B cell (primary cell): ENCODE measurements at regions not wholly inside any gene's neighbourhood (a gene's known extent, or its start where the extent isn't known, plus 50 kb on each side); places are given as distances from the start of the nearest gene placed in this dataset.

Experiments
- ATAC-seq: fragments of 200-7000 bp; cut with Tn5 transposase; one replicate; pipeline ENCODE4 v1.10.0; 2021; ENCODE audit warnings: low read depth, mild to moderate bottlenecking, moderate number of reproducible peaks, moderate library complexity
- CTCF ChIA-PET: fragments of 350-600 bp; sonication (Branson Sonifier 250); formaldehyde crosslinking; loops from one replicate; lab custom pipeline; 2021; ENCODE audit warnings: antibody characterized with exemption, inconsistent platforms; lab: Charles Lee
- POLR2A ChIA-PET: fragments of 350-600 bp; sonication (Branson Sonifier 250); formaldehyde crosslinking; loops from one replicate; lab custom pipeline; 2021; ENCODE audit warnings: antibody characterized with exemption; lab: Charles Lee
- DNase-seq: peaks from one replicate; pipeline ENCODE4 v3.0.0; 2013
- H2AFZ ChIP-seq: 2 replicates; pipeline ENCODE4 v1.6.1; 2012; ENCODE audit warnings: mild to moderate bottlenecking, low read depth, low read length; ENCODE audit not compliant: insufficient read depth, poor library complexity, severe bottlenecking
- H3K27ac ChIP-seq, 2 donors: 1 replicate in 1 of 2; 2 replicates in 1 of 2; pipeline ENCODE4 v1.5.1; 2012 to 2013; ENCODE audit warnings: low read length in 2 of 2, mild to moderate bottlenecking in 2 of 2, moderate library complexity in 1 of 2
- H3K27me3 ChIP-seq, 4 experiments: fragments of 200-600 bp in 1 of 4; sonication (generic) in 1 of 4; replicated peaks in 1 of 4; 1 replicate in 2 of 4; 2 replicates in 2 of 4; pipeline versions ENCODE4 v1.6.1 to v1.7.0; 2013 to 2016; ENCODE audit warnings: low read length in 3 of 4, mild to moderate bottlenecking in 2 of 4, mixed read lengths in 1 of 4, moderate library complexity in 1 of 4; ENCODE audit not compliant: insufficient read depth in 4 of 4, control insufficient read depth in 3 of 4; ENCODE audit errors: control extremely low read depth in 1 of 4
- H3K36me3 ChIP-seq, 2 experiments: replicated peaks in 1 of 2; 1 replicate in 1 of 2; 2 replicates in 1 of 2; pipeline versions ENCODE4 v1.6.1 to v1.7.1; 2013; ENCODE audit warnings: low read length in 1 of 2; ENCODE audit not compliant: insufficient read depth in 2 of 2, control insufficient read depth in 1 of 2; ENCODE audit errors: control extremely low read depth in 1 of 2, extremely low read depth in 1 of 2
- H3K4me1 ChIP-seq, 2 donors: fragments of 200-600 bp in 1 of 2; sonication (generic) in 1 of 2; 1 replicate in 1 of 2; 2 replicates in 1 of 2; pipeline versions ENCODE4 v1.5.1 to v1.6.1; 2013 to 2017; ENCODE audit warnings: low read length in 2 of 2; ENCODE audit not compliant: control insufficient read depth in 2 of 2, insufficient read depth in 2 of 2
- H3K4me2 ChIP-seq: replicated peaks from 2 replicates; pipeline ENCODE3; 2012; ENCODE audit warnings: mild to moderate bottlenecking, low read depth, low read length; ENCODE audit not compliant: poor library complexity, severe bottlenecking
- H3K4me3 ChIP-seq, 5 experiments: fragments of 200-600 bp in 1 of 5; sonication (generic) in 1 of 5; 1 replicate in 3 of 5; 2 replicates in 2 of 5; pipeline versions ENCODE4 v1.5.1 to v1.7.0; 2011 to 2016; ENCODE audit warnings: low read length in 4 of 5, mild to moderate bottlenecking in 4 of 5, low read depth in 2 of 5, control low read depth in 1 of 5, moderate library complexity in 1 of 5; ENCODE audit not compliant: insufficient read depth in 1 of 5; ENCODE audit errors: control extremely low read depth in 1 of 5, extremely low read depth in 1 of 5
- H3K79me2 ChIP-seq: fragments of 200-600 bp; sonication (generic); one replicate; pipeline ENCODE4 v1.6.0; 2016; ENCODE audit warnings: low read length; ENCODE audit not compliant: control insufficient read depth, insufficient read depth
- H3K9ac ChIP-seq: fragments of 200-600 bp; sonication (generic); 2 replicates; pipeline ENCODE4 v1.6.1; 2017; ENCODE audit warnings: mild to moderate bottlenecking, low read length, moderate library complexity
- H3K9me3 ChIP-seq, 3 donors: one replicate each; pipeline versions ENCODE4 v1.6.1 to v1.7.1; 2013; ENCODE audit warnings: low read length in 2 of 3; ENCODE audit not compliant: control insufficient read depth in 2 of 3, insufficient read depth in 1 of 3; ENCODE audit errors: control extremely low read depth in 1 of 3
- H4K20me1 ChIP-seq: 2 replicates; pipeline ENCODE4 v1.6.0; 2012; ENCODE audit warnings: mild to moderate bottlenecking, low read length; ENCODE audit not compliant: insufficient read depth, control insufficient read depth, poor library complexity, severe bottlenecking
- H3K27ac Mint-ChIP-seq: one replicate; pipeline ENCODE4 v1.8.0; 2021; ENCODE audit warnings: mixed read lengths
- H3K27me3 Mint-ChIP-seq: one replicate; pipeline ENCODE4 v1.8.0; 2021; ENCODE audit warnings: mixed read lengths
- H3K4me1 Mint-ChIP-seq: one replicate; pipeline ENCODE4 v1.8.0; 2021; ENCODE audit warnings: mixed read lengths
- H3K4me3 Mint-ChIP-seq: one replicate; pipeline ENCODE4 v1.8.0; 2021; ENCODE audit warnings: mixed read lengths
- H3K9me3 Mint-ChIP-seq: one replicate; pipeline ENCODE4 v1.8.0; 2022; ENCODE audit warnings: mixed read lengths; ENCODE audit not compliant: insufficient read depth
- EZH2 ChIP-seq: IDR thresholded peaks from 2 replicates; pipeline ENCODE4 v1.6.1; 2012; ENCODE audit warnings: borderline replicate concordance, low read depth, mild to moderate bottlenecking, moderate library complexity, low read length; ENCODE audit not compliant: insufficient read depth, poor library complexity, severe bottlenecking
- WGBS: methylation state at CpG from one replicate; pipeline ENCODE4 v1.1.5; 2013; ENCODE audit warnings: missing lambda C conversion rate; ENCODE audit not compliant: insufficient coverage; 5-methylcytosine and 5-hydroxymethylcytosine counted together
- intact Hi-C: fragments of 100-400 bp; cut with micrococcal nuclease; formaldehyde crosslinking; loops from one replicate; pipeline ENCODE4 v1.10.0; 2022
- TF ChIP-seq, protein P1 (sequence below): fragments of 200-600 bp; IDR thresholded peaks from one replicate; pipeline ENCODE4 v1.8.0; 2022; ENCODE audit warnings: antibody characterized with exemption, mild to moderate bottlenecking

GRCh38 chr18:78115896-78116561 lies 863.6 kb upstream of the SALL3 start:
- Histone ChIP-seq H3K79me2 (no peaks in the 10 kb centered on the region), H3K4me1 (no peaks in the 10 kb centered on the region), H3K27me3 (no peaks in the 10 kb centered on the region), H3K9ac (no peak overlapping the region), H4K20me1 (no peaks in the 10 kb centered on the region), H3K36me3 (no peaks in the 10 kb centered on the region), H2AFZ (no peak overlapping the region), H3K9me3 (peaks cover 0 to 20% (median 0%) of the 10 kb centered on the region in 3 donors), H3K4me2 (no peak overlapping the region), H3K27ac (no peak overlapping the region), H3K4me3 (no peak overlapping the region)
- Mint-ChIP-seq H3K27ac (no peak overlapping the region), H3K4me1 (no peaks in the 10 kb centered on the region), H3K4me3 (no peak overlapping the region), H3K9me3 (peaks cover 4% of the 10 kb centered on the region), H3K27me3 (no peaks in the 10 kb centered on the region)
- intact Hi-C loops: no loop called here
- TF ChIP-seq, protein P1, sequence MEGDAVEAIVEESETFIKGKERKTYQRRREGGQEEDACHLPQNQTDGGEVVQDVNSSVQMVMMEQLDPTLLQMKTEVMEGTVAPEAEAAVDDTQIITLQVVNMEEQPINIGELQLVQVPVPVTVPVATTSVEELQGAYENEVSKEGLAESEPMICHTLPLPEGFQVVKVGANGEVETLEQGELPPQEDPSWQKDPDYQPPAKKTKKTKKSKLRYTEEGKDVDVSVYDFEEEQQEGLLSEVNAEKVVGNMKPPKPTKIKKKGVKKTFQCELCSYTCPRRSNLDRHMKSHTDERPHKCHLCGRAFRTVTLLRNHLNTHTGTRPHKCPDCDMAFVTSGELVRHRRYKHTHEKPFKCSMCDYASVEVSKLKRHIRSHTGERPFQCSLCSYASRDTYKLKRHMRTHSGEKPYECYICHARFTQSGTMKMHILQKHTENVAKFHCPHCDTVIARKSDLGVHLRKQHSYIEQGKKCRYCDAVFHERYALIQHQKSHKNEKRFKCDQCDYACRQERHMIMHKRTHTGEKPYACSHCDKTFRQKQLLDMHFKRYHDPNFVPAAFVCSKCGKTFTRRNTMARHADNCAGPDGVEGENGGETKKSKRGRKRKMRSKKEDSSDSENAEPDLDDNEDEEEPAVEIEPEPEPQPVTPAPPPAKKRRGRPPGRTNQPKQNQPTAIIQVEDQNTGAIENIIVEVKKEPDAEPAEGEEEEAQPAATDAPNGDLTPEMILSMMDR: no peak
- no peak for TF ChIP-seq EZH2
- ATAC-seq (no peak), DNase-seq (no peak)
- no CpG with 5 or more reads among the region's 1 CpG for WGBS
- CTCF ChIA-PET: no interaction called here
- POLR2A ChIA-PET: no interaction called here

- Histone ChIP-seq H3K79me2 (no peaks in the 10 kb centered on the region), H3K4me2 (no peak overlapping the region), H4K20me1 (no peaks in the 10 kb centered on the region), H3K9ac (no peak overlapping the region), H3K36me3 (no peaks in the 10 kb centered on the region), H3K9me3 (peaks cover 0 to 62% (median 0%) of the 10 kb centered on the region in 3 donors), H3K4me1 (no peaks in the 10 kb centered on the region), H3K4me3 (no peak overlapping the region), H3K27me3 (no peaks in the 10 kb centered on the region), H2AFZ (no peak overlapping the region), H3K27ac (no peak overlapping the region)
- DNase-seq (no peak), ATAC-seq (no peak)
- Mint-ChIP-seq H3K27me3 (no peaks in the 10 kb centered on the region), H3K4me1 (no peaks in the 10 kb centered on the region), H3K27ac (no peak overlapping the region), H3K4me3 (no peak overlapping the region), H3K9me3 (peaks cover 16% of the 10 kb centered on the region)
- intact Hi-C loops: no loop called here
- TF ChIP-seq EZH2: no peak
- TF ChIP-seq, protein P1: no peak
- WGBS: 89% methylated on average over 18 of the region's 24 CpGs
- CTCF ChIA-PET: no interaction called here
- POLR2A ChIA-PET: no interaction called here
Measured at GRCh38 chr18:78123144-78123909, 856.3 kb upstream of the SALL3 start.
